SK-N-SH (cell line): ENCODE measurements at regions not wholly inside any gene's neighbourhood (a gene's known extent, or its start where the extent isn't known, plus 50 kb on each side); places are given as distances from the start of the nearest gene placed in this dataset.

Experiments
- CTCF ChIA-PET: fragments of 300-600, 350-600 bp; formaldehyde crosslinking; extraction: SDS; loops from one replicate; lab custom pipeline; 2021; lab: Yijun Ruan, JAX
- POLR2A ChIA-PET: fragments of 350-600 bp; sonication (Branson Sonifier 250); formaldehyde crosslinking; extraction: SDS; loops from one replicate; lab custom pipeline; 2020; ENCODE audit warnings: antibody characterized with exemption, inconsistent platforms; lab: Yijun Ruan, JAX
- DNase-seq: peaks from one replicate; pipeline ENCODE4 v3.0.0; 2012
- H2AFZ ChIP-seq: fragments of 200-600 bp; sonication (generic); 2 replicates; pipeline ENCODE4 v1.8.1; 2016; ENCODE audit warnings: antibody characterized with exemption, mild to moderate bottlenecking, low read depth
- H3F3A ChIP-seq: fragments of 200-600 bp; sonication (generic); replicated peaks from 2 replicates; pipeline ENCODE3; 2016; ENCODE audit warnings: antibody characterized with exemption, mild to moderate bottlenecking; ENCODE audit not compliant: insufficient read depth
- H3K27ac ChIP-seq, 2 experiments: fragments of 200-500 bp in 1 of 2; fragments of 200-600 bp in 1 of 2; sonication (Bioruptor generic) in 1 of 2; sonication (generic), shearing (Covaris generic) in 1 of 2; 2 replicates each; pipeline versions ENCODE4 v1.5.1 to v1.6.1; 2014 to 2016; ENCODE audit warnings: low read depth in 2 of 2, inconsistent platforms in 1 of 2, low read length in 1 of 2, mild to moderate bottlenecking in 1 of 2, mixed read lengths in 1 of 2
- H3K27me3 ChIP-seq: fragments of 200-600 bp; sonication (generic), shearing (Covaris generic); 2 replicates; pipeline ENCODE4 v1.6.1; 2016; ENCODE audit warnings: mixed run types; ENCODE audit not compliant: insufficient read depth
- H3K36me3 ChIP-seq, 2 experiments: fragments of 200-500 bp in 1 of 2; fragments of 200-600 bp in 1 of 2; sonication (Bioruptor generic) in 1 of 2; sonication (generic) in 1 of 2; replicated peaks in 1 of 2; 2 replicates each; pipeline versions ENCODE3 to v1.5.1; 2014 to 2016; ENCODE audit warnings: low read length in 1 of 2, mild to moderate bottlenecking in 1 of 2; ENCODE audit not compliant: insufficient read depth in 2 of 2, control insufficient read depth in 1 of 2
- H3K4me1 ChIP-seq, 2 experiments: fragments of 200-500 bp in 1 of 2; fragments of 200-600 bp in 1 of 2; sonication (Bioruptor generic) in 1 of 2; sonication (generic), shearing (Covaris generic) in 1 of 2; 2 replicates each; pipeline versions ENCODE4 v1.5.1 to v1.6.1; 2014 to 2016; ENCODE audit warnings: low read depth in 1 of 2, low read length in 1 of 2, mixed run types in 1 of 2; ENCODE audit not compliant: insufficient read depth in 2 of 2, control insufficient read depth in 1 of 2
- H3K4me2 ChIP-seq: fragments of 200-600 bp; sonication (generic), shearing (Covaris generic); 2 replicates; pipeline ENCODE4 v1.6.1; 2017; ENCODE audit warnings: mixed run types
- H3K4me3 ChIP-seq, 2 experiments: fragments of 200-500 bp in 1 of 2; fragments of 200-600 bp in 1 of 2; sonication (Bioruptor generic) in 1 of 2; sonication (generic), shearing (Covaris generic) in 1 of 2; 2 replicates each; pipeline versions ENCODE4 v1.5.1 to v1.8.1; 2014 to 2016; ENCODE audit warnings: low read depth in 2 of 2, inconsistent platforms in 1 of 2, low read length in 1 of 2, mild to moderate bottlenecking in 1 of 2, mixed read lengths in 1 of 2, moderate library complexity in 1 of 2
- H3K79me2 ChIP-seq: fragments of 200-600 bp; sonication (generic); 2 replicates; pipeline ENCODE4 v1.8.1; 2017; ENCODE audit warnings: mild to moderate bottlenecking; ENCODE audit not compliant: insufficient read depth
- H3K9ac ChIP-seq: fragments of 200-600 bp; sonication (generic); 2 replicates; pipeline ENCODE4 v1.6.1; 2017; ENCODE audit warnings: mixed run types
- H3K9me2 ChIP-seq: fragments of 200-600 bp; sonication (generic); 2 replicates; pipeline ENCODE4 v1.6.1; 2017; ENCODE audit warnings: mixed run types
- H3K9me3 ChIP-seq: fragments of 200-600 bp; sonication (generic); 2 replicates; pipeline ENCODE4 v1.6.1; 2017; ENCODE audit warnings: mixed run types, mild to moderate bottlenecking, moderate library complexity
- H4K20me1 ChIP-seq: fragments of 200-600 bp; sonication (generic); 2 replicates; pipeline ENCODE4 v1.6.1; 2017; ENCODE audit warnings: mild to moderate bottlenecking, mixed run types; ENCODE audit not compliant: insufficient read depth
- CHD2 ChIP-seq: fragments of 150-350 bp; IDR thresholded peaks from 2 replicates; pipeline ENCODE4 v1.6.1; 2018; ENCODE audit warnings: low read length; ENCODE audit not compliant: partially characterized antibody
- EZH2phosphoT487 ChIP-seq: fragments of 200-600 bp; sonication (generic); IDR thresholded peaks from 2 replicates; pipeline ENCODE4 v1.6.1; 2017; ENCODE audit warnings: low read depth, mixed run types, mild to moderate bottlenecking, antibody characterized with exemption, moderate library complexity, borderline replicate concordance
- FOXJ3 ChIP-seq: sonication (generic); formaldehyde crosslinking; IDR thresholded peaks from 2 replicates; pipeline ENCODE4 v1.5.1; 2020; ENCODE audit warnings: mild to moderate bottlenecking, missing genetic modification reagents
- GABPA ChIP-seq: IDR thresholded peaks from 2 replicates; pipeline ENCODE4 v1.4.0; 2012; ENCODE audit warnings: low read depth, mild to moderate bottlenecking
- JUND ChIP-seq: IDR thresholded peaks from 2 replicates; pipeline ENCODE4 v1.4.0; 2012
- MEF2A ChIP-seq: IDR thresholded peaks from 2 replicates; pipeline ENCODE4 v1.4.0; 2012; ENCODE audit warnings: low read depth, borderline replicate concordance
- MXI1 ChIP-seq: IDR thresholded peaks from 2 replicates; pipeline ENCODE4 v1.6.1; 2012; ENCODE audit warnings: mild to moderate bottlenecking, low read depth, low read length, improper control_type of control experiment
- NFIC ChIP-seq: IDR thresholded peaks from 2 replicates; pipeline ENCODE4 v1.4.0; 2012; ENCODE audit warnings: borderline replicate concordance
- POLR2AphosphoS5 ChIP-seq: IDR thresholded peaks from 2 replicates; pipeline ENCODE4 v1.6.1; 2012; ENCODE audit warnings: low read depth, low read length
- RCOR1 ChIP-seq: fragments of 150-350 bp; IDR thresholded peaks from 2 replicates; pipeline ENCODE4 v1.6.1; 2017; ENCODE audit warnings: antibody characterized with exemption, low read length
- SMC3 ChIP-seq: IDR thresholded peaks from 2 replicates; pipeline ENCODE4 v1.6.1; 2012; ENCODE audit warnings: low read depth, low read length, improper control_type of control experiment
- TEAD4 ChIP-seq: IDR thresholded peaks from 2 replicates; pipeline ENCODE4 v1.4.0; 2012; ENCODE audit warnings: mild to moderate bottlenecking, borderline replicate concordance; ENCODE audit not compliant: insufficient read depth
- YY1 ChIP-seq: IDR thresholded peaks from 2 replicates; pipeline ENCODE4 v1.4.0; 2012; ENCODE audit warnings: low read depth, mild to moderate bottlenecking
- WGBS: methylation state at CpG from one replicate; pipeline ENCODE4 v1.1.6; 2017; ENCODE audit warnings: low lambda C conversion rate; 5-methylcytosine and 5-hydroxymethylcytosine counted together
- TF ChIP-seq, protein P1 (sequence below): fragments of 150-350 bp; IDR thresholded peaks from 2 replicates; pipeline ENCODE4 v1.6.1; 2017; ENCODE audit warnings: antibody characterized with exemption, low read length, low read depth, borderline replicate concordance
- TF ChIP-seq, protein P2 (sequence below): fragments of 150-350 bp; IDR thresholded peaks from 2 replicates; pipeline ENCODE4 v1.6.1; 2016; ENCODE audit warnings: mild to moderate bottlenecking, low read depth, low read length
- TF ChIP-seq, protein P3 (sequence below): IDR thresholded peaks from 2 replicates; pipeline ENCODE4 v1.4.0; 2012; ENCODE audit warnings: low read depth, borderline replicate concordance
- TF ChIP-seq, protein P4 (sequence below): IDR thresholded peaks from 2 replicates; pipeline ENCODE4 v1.4.0; 2012; ENCODE audit warnings: low read depth

DNA sequence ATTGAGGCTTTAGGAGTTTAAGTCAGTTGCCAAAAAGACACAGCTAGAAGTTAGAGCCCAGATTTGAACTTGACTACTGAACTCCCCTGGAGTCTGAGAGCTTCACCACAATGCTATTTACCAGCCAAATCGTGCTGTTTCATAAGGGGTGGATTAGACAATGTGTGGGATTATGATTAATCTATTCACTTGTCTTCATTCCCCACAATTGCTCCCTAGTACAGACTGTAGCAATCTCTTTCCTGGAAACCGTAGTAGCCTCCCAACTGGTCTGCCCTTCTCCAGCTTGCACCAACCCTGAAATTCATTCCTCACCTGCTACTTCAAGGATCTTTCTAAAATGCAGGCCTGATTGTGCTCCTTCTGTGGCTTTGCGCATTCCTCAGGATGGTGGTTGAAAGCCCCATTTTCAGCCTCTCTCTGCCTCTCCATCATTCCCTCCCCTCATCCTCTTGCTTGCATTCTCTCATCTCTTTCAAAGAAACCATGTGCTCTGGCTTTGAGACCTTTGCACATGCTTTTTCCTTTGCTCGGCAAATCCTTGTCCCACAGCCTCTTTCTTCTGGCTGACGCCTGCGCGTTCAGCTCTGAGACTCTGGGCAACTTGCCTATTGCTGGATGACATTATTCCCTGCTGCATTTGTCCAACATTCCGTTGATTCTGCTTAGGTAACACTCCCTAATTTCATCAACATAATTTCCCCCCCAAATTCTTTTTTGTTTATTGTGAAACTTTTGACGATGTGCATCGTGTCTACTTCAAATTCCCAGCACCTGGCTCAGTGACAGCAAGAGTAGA, 145.1 kb downstream of the ADRA2A start (continued):
- no peak for TF ChIP-seq MEF2A
- TF ChIP-seq GABPA = no peak
- TF ChIP-seq, protein P1, sequence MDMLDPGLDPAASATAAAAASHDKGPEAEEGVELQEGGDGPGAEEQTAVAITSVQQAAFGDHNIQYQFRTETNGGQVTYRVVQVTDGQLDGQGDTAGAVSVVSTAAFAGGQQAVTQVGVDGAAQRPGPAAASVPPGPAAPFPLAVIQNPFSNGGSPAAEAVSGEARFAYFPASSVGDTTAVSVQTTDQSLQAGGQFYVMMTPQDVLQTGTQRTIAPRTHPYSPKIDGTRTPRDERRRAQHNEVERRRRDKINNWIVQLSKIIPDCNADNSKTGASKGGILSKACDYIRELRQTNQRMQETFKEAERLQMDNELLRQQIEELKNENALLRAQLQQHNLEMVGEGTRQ = no peak
- no peak for TF ChIP-seq YY1

DNA sequence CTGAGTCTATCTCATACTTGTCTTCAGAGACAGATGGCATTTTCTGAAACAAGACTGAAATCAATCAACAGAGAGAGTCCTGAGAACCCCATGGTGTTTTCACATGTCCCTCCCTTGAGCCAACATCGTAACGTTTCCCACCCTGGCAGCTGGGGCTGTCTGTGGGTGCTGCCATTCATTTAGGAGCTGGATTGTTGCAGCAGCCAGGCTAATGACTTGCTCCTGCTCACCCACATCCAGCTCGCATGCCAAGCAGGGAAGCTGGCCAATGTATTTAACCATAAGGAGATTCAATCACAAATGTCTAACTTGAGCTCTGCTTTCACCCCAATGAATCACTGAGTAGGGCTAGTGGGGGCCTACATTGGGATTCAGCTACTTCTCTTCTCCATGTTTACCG, 146.1 kb downstream of the ADRA2A start:
- Histone ChIP-seq H3K36me3 (no peaks in the 10 kb centered on the region), H3K4me1 (no peaks in the 10 kb centered on the region), H3K4me2 (no peak overlapping the region), H3K27ac (no peak overlapping the region), H3K9me2 (no peaks in the 10 kb centered on the region), H3F3A (no peaks in the 10 kb centered on the region), H2AFZ (no peak overlapping the region), H4K20me1 (no peaks in the 10 kb centered on the region), H3K4me3 (no peak overlapping the region), H3K27me3 (no peaks in the 10 kb centered on the region), H3K79me2 (no peaks in the 10 kb centered on the region), H3K9me3 (no peaks in the 10 kb centered on the region), H3K9ac (no peak overlapping the region)
- CTCF ChIA-PET = no interaction called here
- no peak for DNase-seq
- POLR2A ChIA-PET = no interaction called here
- no peak for TF ChIP-seq MEF2A
- TF ChIP-seq, protein P2, sequence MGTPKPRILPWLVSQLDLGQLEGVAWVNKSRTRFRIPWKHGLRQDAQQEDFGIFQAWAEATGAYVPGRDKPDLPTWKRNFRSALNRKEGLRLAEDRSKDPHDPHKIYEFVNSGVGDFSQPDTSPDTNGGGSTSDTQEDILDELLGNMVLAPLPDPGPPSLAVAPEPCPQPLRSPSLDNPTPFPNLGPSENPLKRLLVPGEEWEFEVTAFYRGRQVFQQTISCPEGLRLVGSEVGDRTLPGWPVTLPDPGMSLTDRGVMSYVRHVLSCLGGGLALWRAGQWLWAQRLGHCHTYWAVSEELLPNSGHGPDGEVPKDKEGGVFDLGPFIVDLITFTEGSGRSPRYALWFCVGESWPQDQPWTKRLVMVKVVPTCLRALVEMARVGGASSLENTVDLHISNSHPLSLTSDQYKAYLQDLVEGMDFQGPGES = no peak
- no peak for TF ChIP-seq MXI1
- TF ChIP-seq FOXJ3 (CRISPR knock-in tag) = no peak
- no peak for TF ChIP-seq POLR2AphosphoS5
- TF ChIP-seq JUND = no peak
- no peak for TF ChIP-seq GABPA
- TF ChIP-seq RCOR1 = no peak
- TF ChIP-seq TEAD4 = no peak
- no peak for TF ChIP-seq SMC3
- no peak for TF ChIP-seq NFIC
- no peak for TF ChIP-seq CHD2
- TF ChIP-seq, protein P3, sequence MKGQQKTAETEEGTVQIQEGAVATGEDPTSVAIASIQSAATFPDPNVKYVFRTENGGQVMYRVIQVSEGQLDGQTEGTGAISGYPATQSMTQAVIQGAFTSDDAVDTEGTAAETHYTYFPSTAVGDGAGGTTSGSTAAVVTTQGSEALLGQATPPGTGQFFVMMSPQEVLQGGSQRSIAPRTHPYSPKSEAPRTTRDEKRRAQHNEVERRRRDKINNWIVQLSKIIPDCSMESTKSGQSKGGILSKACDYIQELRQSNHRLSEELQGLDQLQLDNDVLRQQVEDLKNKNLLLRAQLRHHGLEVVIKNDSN = no peak
- TF ChIP-seq EZH2phosphoT487 = no peak
- TF ChIP-seq, protein P4, sequence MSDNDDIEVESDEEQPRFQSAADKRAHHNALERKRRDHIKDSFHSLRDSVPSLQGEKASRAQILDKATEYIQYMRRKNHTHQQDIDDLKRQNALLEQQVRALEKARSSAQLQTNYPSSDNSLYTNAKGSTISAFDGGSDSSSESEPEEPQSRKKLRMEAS = no peak
- WGBS = 12% methylated on average over 4 of the region's 4 CpGs
